ENCODE measurements at regions not wholly inside any gene's neighbourhood (a gene's known extent, or its start where the extent isn't known, plus 50 kb on each side); places are given as distances from the start of the nearest gene placed in this dataset.

- DNase-seq (ENCODE audit: low read depth): no peak
- no peak for TF ChIP-seq CTCF (IDR thresholded peaks at IDR 0.05; ENCODE audit: control insufficient read depth, insufficient read depth, low read depth, low read length, missing control alignments)
- no peak overlapping the region for H3K4me3 ChIP-seq (ENCODE audit: control insufficient read depth, low read depth, low read length)
These were observed 144.9 kb upstream of the TCERG1L start for GRCh38 chr10:131456411-131456810.

- DNase-seq (ENCODE audit: low read depth): no peak
- H3K4me3 ChIP-seq (ENCODE audit: control insufficient read depth, low read depth, low read length): no peak overlapping the region
- no peak for TF ChIP-seq CTCF (IDR thresholded peaks at IDR 0.05; ENCODE audit: control insufficient read depth, insufficient read depth, low read depth, low read length, missing control alignments)
These were observed 149.6 kb upstream of the TCERG1L start for GRCh38 chr10:131461093-131461492.

GRCh38 chr10:131464789-131465188, 153.3 kb upstream of the TCERG1L start:
- DNase-seq (ENCODE audit: low read depth): no peak
- no peak overlapping the region for H3K4me3 ChIP-seq (ENCODE audit: control insufficient read depth, low read depth, low read length)
- no peak for TF ChIP-seq CTCF (IDR thresholded peaks at IDR 0.05; ENCODE audit: control insufficient read depth, insufficient read depth, low read depth, low read length, missing control alignments)

GRCh38 chr10:131469551-131469950, 158.0 kb upstream of the TCERG1L start:
- TF ChIP-seq CTCF (IDR thresholded peaks at IDR 0.05; ENCODE audit: control insufficient read depth, insufficient read depth, low read depth, low read length, missing control alignments): no peak
- no peak overlapping the region for H3K4me3 ChIP-seq (ENCODE audit: control insufficient read depth, low read depth, low read length)
- DNase-seq (ENCODE audit: low read depth): no peak

- TF ChIP-seq CTCF (IDR thresholded peaks at IDR 0.05; ENCODE audit: control insufficient read depth, insufficient read depth, low read depth, low read length, missing control alignments): no peak
- H3K4me3 ChIP-seq (ENCODE audit: control insufficient read depth, low read depth, low read length): no peak overlapping the region
- no peak for DNase-seq (ENCODE audit: low read depth)
These were observed 162.1 kb upstream of the TCERG1L start for GRCh38 chr10:131473645-131474044.

- no peak for TF ChIP-seq CTCF (IDR thresholded peaks at IDR 0.05; ENCODE audit: control insufficient read depth, insufficient read depth, low read depth, low read length, missing control alignments)
- DNase-seq (ENCODE audit: low read depth): no peak
- H3K4me3 ChIP-seq (ENCODE audit: control insufficient read depth, low read depth, low read length): no peak overlapping the region
These were observed 162.9 kb upstream of the TCERG1L start for GRCh38 chr10:131474416-131474815.

GRCh38 chr10:131475043-131475442, 163.5 kb upstream of the TCERG1L start:
- H3K4me3 ChIP-seq (ENCODE audit: control insufficient read depth, low read depth, low read length): no peak overlapping the region
- DNase-seq (ENCODE audit: low read depth): no peak
- no peak for TF ChIP-seq CTCF (IDR thresholded peaks at IDR 0.05; ENCODE audit: control insufficient read depth, insufficient read depth, low read depth, low read length, missing control alignments)

All from AG09309 (cell line).